22Rv1 (cell line): ENCODE measurements at regions not wholly inside any gene's neighbourhood (a gene's known extent, or its start where the extent isn't known, plus 50 kb on each side); places are given as distances from the start of the nearest gene placed in this dataset.

Experiments used
- CTCF ChIP-seq: fragments of 450-650 bp; IDR thresholded peaks from 2 replicates; pipeline ENCODE4 v1.5.1; 2017; ENCODE audit warnings: mild to moderate bottlenecking
- ZFX ChIP-seq: fragments of 450-650 bp; IDR thresholded peaks from 2 replicates; pipeline ENCODE4 v1.6.1; 2017; ENCODE audit warnings: antibody characterized with exemption, borderline replicate concordance

- no peak for TF ChIP-seq CTCF
- no peak for TF ChIP-seq ZFX
Observed at GRCh38 chr2:107107351-107107750, 221.4 kb upstream of the ST6GAL2 start.
